NB4 (cell line): ENCODE measurements at regions not wholly inside any gene's neighbourhood (a gene's known extent, or its start where the extent isn't known, plus 50 kb on each side); places are given as distances from the start of the nearest gene placed in this dataset.

ENCODE experiments used
- CTCF ChIP-seq: IDR thresholded peaks from one replicate; pipeline ENCODE4 v1.5.1; 2012; ENCODE audit warnings: low read depth, low read length
- MAX ChIP-seq: IDR thresholded peaks from 2 replicates; pipeline ENCODE4 v1.6.1; 2011; ENCODE audit warnings: low read depth, low read length
- POLR2A ChIP-seq: IDR thresholded peaks from 2 replicates; pipeline ENCODE4 v1.6.1; 2011; ENCODE audit warnings: mild to moderate bottlenecking; ENCODE audit not compliant: insufficient read length; ENCODE audit errors: extremely low read depth

GRCh38 chr2:116467243-116467642 is 1347.2 kb upstream of the DDX18 start:
- TF ChIP-seq POLR2A, result no peak
- no peak for TF ChIP-seq CTCF
- TF ChIP-seq MAX, result no peak
